H1 (cell line): ENCODE measurements at regions not wholly inside any gene's neighbourhood (a gene's known extent, or its start where the extent isn't known, plus 50 kb on each side); places are given as distances from the start of the nearest gene placed in this dataset.

Experiments
- CHD2 ChIP-seq: IDR thresholded peaks from 2 replicates; pipeline ENCODE4 v1.6.1; 2012; ENCODE audit warnings: low read length, improper control_type of control experiment
- EP300 ChIP-seq, 2 experiments: IDR thresholded peaks; 1 replicate in 1 of 2; 2 replicates in 1 of 2; pipeline ENCODE4 v1.6.1; 2011 to 2012; ENCODE audit warnings: low read depth in 2 of 2, low read length in 2 of 2, mild to moderate bottlenecking in 2 of 2, borderline replicate concordance in 1 of 2, inconsistent platforms in 1 of 2, moderate library complexity in 1 of 2
- FOSL1 ChIP-seq: IDR thresholded peaks from 2 replicates; pipeline ENCODE4 v1.6.1; 2011; ENCODE audit warnings: mild to moderate bottlenecking, low read depth, low read length, moderate library complexity; ENCODE audit not compliant: insufficient read depth
- MAFK ChIP-seq: IDR thresholded peaks from 2 replicates; pipeline ENCODE4 v1.6.1; 2012; ENCODE audit warnings: low read depth, mild to moderate bottlenecking, improper control_type of control experiment, low read length
- POLR2AphosphoS5 ChIP-seq: IDR thresholded peaks from 2 replicates; pipeline ENCODE4 v1.6.1; 2011; ENCODE audit warnings: low read depth, low read length
- RFX5 ChIP-seq: IDR thresholded peaks from 2 replicates; pipeline ENCODE4 v1.6.1; 2011; ENCODE audit warnings: low read depth, low read length, improper control_type of control experiment, borderline replicate concordance
- RXRA ChIP-seq: IDR thresholded peaks from 2 replicates; pipeline ENCODE4 v1.6.1; 2011; ENCODE audit warnings: low read depth, mild to moderate bottlenecking, low read length, moderate library complexity; ENCODE audit not compliant: insufficient read depth
- SIRT6 ChIP-seq: IDR thresholded peaks from one replicate; pipeline ENCODE4 v1.7.1; 2012; ENCODE audit warnings: low read length, inconsistent platforms
- SP1 ChIP-seq: IDR thresholded peaks from 2 replicates; pipeline ENCODE4 v1.6.1; 2011; ENCODE audit warnings: low read depth, low read length
- SP4 ChIP-seq: IDR thresholded peaks from 2 replicates; pipeline ENCODE4 v1.6.1; 2012; ENCODE audit warnings: low read length, inconsistent platforms
- YY1 ChIP-seq: IDR thresholded peaks from 2 replicates; pipeline ENCODE4 v1.6.1; 2011; ENCODE audit warnings: low read depth, mild to moderate bottlenecking, low read length
- ZNF274 ChIP-seq: IDR thresholded peaks from 2 replicates; pipeline ENCODE4 v1.7.0; 2012; ENCODE audit warnings: low read length, borderline replicate concordance; ENCODE audit errors: extremely low read depth
- TF ChIP-seq, protein P1 (sequence below): IDR thresholded peaks from 2 replicates; pipeline ENCODE4 v1.6.1; 2012; ENCODE audit warnings: low read length, inconsistent platforms

DNA sequence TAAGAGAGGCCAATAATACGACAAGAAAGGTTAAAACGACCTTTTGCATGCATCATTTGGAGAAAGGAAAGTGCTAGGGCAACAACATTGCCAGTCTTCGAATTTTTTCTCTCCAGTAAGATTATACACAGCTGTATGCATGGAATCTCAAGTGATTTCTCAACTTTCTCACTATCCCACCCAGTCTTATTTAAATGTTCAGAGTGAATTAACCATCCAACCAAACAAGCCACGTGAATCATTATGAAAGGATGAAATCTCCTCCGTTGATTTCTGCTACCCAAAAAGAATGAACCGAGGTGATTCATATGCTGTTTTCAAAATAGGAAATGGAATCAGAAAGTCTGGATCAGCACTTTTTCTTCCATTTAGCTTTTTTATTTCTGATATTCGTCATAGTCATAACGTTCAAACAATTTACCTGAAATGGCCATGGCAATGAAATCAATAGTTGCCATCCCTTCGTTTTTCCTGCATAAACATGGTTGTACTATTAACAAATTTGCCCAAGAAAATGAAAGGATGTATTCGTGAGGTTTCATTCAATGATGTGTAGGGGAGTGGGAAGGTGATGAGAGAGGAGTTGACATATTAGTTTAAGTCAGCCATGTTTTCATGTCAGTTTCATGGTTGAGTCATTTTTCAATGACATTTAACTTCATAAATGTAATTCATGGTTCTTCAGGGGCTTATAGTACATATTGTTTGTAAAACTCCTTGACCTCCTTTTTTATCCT is 170.9 kb upstream of the WWC1 start (continued):
- TF ChIP-seq ZNF274 (no peak), RFX5 (no peak), RXRA (no peak), EP300 (IDR thresholded peaks at IDR 0.05; ENCODE audit: borderline replicate concordance in 1 of 2, low read depth in 2 of 2, low read length in 2 of 2) (no peak), CHD2 (no peak), SP1 (no peak), SP4 (no peak), POLR2AphosphoS5 (no peak), FOSL1 (no peak), YY1 (no peak), MAFK (no peak), SIRT6 (no peak)
- TF ChIP-seq, protein P1, sequence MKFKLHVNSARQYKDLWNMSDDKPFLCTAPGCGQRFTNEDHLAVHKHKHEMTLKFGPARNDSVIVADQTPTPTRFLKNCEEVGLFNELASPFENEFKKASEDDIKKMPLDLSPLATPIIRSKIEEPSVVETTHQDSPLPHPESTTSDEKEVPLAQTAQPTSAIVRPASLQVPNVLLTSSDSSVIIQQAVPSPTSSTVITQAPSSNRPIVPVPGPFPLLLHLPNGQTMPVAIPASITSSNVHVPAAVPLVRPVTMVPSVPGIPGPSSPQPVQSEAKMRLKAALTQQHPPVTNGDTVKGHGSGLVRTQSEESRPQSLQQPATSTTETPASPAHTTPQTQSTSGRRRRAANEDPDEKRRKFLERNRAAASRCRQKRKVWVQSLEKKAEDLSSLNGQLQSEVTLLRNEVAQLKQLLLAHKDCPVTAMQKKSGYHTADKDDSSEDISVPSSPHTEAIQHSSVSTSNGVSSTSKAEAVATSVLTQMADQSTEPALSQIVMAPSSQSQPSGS: no peak
